ENCODE measurements at regions not wholly inside any gene's neighbourhood (a gene's known extent, or its start where the extent isn't known, plus 50 kb on each side); places are given as distances from the start of the nearest gene placed in this dataset.

DNA sequence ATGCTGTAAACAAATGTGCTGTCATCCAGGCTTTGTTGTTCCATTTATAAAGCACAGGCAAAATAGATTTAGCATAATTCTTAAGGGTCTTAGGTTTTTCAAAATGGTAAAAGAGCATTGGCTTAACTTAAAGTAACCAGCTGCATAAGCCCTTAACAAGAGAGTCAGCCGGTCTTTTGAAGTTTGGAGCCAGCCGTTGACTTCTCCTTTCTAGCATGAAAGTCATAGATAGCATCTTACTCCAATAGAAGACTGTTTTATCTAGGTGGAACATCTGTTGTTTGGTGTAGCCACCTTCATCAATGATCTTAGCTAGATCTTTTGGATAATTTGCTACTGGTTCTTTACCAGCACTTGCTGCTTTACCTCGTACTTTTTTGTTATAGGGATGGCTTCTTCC, 297.5 kb upstream of the DCBLD2 start:
- POLR2A ChIA-PET = interaction anchor here (0.6 to 0.8 kb wide), 2 partner anchors 9 to 21 kb away, joined by 4 to 7 read pairs; no protein-coding TSS in a partner anchor
- H3K4me1 ChIP-seq (ENCODE audit: insufficient read depth, low read length, poor library complexity, severe bottlenecking) = no peaks in the 10 kb centered on the region
- no peak overlapping the region for H3K27ac ChIP-seq (ENCODE audit: low read depth, low read length, poor library complexity, severe bottlenecking)
- H2AFZ ChIP-seq (ENCODE audit: low read length) = no peak overlapping the region
- H3K4me2 ChIP-seq (ENCODE audit: low read length) = no peak overlapping the region
- H3K79me2 ChIP-seq (ENCODE audit: insufficient read depth, low read depth, low read length) = no peaks in the 10 kb centered on the region
- no peaks in the 10 kb centered on the region for H3K9me2 ChIP-seq (ENCODE audit: insufficient read depth, low read length)
- H4K20me1 ChIP-seq (ENCODE audit: insufficient read depth, low read length) = no peaks in the 10 kb centered on the region
- intact Hi-C loops (cut with micrococcal nuclease; ENCODE audit: unreplicated experiment) = no loop called here
- CTCF ChIA-PET (ENCODE audit: unreplicated experiment) = no interaction called here
- H3K36me3 ChIP-seq (ENCODE audit: insufficient read depth, low read length) = no peaks in the 10 kb centered on the region
- H3K4me3 ChIP-seq (ENCODE audit: low read depth, low read length, poor library complexity, severe bottlenecking) = no peak overlapping the region
- no peak for TF ChIP-seq EZH2phosphoT487 (IDR thresholded peaks at IDR 0.05; ENCODE audit: borderline replicate concordance, low read depth, low read length)
- DNase-seq (ENCODE audit: low spot score) = no peak
- no peaks in the 10 kb centered on the region for H3K9me3 ChIP-seq (ENCODE audit: low read length)
- BruUV-seq (replicated peaks) = no TSS peak

DNA sequence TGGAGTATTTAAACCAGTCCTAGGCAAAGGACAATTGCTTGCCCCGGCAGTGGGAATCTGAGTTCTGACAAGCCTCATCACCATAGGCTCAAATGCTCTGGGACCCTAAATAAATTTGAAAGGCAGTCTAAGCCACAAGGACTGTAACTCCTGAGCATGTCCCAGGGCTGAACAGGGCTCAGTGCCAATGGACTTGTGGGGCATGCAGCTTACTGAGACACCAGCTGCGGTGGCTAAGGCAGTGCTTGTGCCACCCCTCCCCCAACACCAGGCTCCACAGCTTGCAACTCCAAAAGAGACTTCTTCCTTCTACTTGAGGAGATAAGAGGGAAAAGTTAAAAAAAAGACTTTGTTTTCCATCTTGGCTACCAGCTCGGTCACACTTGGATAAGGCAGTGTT, 289.7 kb upstream of the DCBLD2 start:
- POLR2A ChIA-PET = interaction anchor here (0.5 kb wide), 1 partner anchor 208 kb away, joined by 3 read pairs; no protein-coding TSS in a partner anchor
- no peaks in the 10 kb centered on the region for H3K79me2 ChIP-seq (ENCODE audit: insufficient read depth, low read depth, low read length)
- H4K20me1 ChIP-seq (ENCODE audit: insufficient read depth, low read length) = no peaks in the 10 kb centered on the region
- no peak overlapping the region for H2AFZ ChIP-seq (ENCODE audit: low read length)
- no peaks in the 10 kb centered on the region for H3K36me3 ChIP-seq (ENCODE audit: insufficient read depth, low read length)
- H3K4me2 ChIP-seq (ENCODE audit: low read length) = no peak overlapping the region
- no peak overlapping the region for H3K4me3 ChIP-seq (ENCODE audit: low read depth, low read length, poor library complexity, severe bottlenecking)
- H3K9me3 ChIP-seq (ENCODE audit: low read length) = no peaks in the 10 kb centered on the region
- no peaks in the 10 kb centered on the region for H3K4me1 ChIP-seq (ENCODE audit: insufficient read depth, low read length, poor library complexity, severe bottlenecking)
- intact Hi-C loops (cut with micrococcal nuclease; ENCODE audit: unreplicated experiment) = no loop called here
- TF ChIP-seq, protein P1, sequence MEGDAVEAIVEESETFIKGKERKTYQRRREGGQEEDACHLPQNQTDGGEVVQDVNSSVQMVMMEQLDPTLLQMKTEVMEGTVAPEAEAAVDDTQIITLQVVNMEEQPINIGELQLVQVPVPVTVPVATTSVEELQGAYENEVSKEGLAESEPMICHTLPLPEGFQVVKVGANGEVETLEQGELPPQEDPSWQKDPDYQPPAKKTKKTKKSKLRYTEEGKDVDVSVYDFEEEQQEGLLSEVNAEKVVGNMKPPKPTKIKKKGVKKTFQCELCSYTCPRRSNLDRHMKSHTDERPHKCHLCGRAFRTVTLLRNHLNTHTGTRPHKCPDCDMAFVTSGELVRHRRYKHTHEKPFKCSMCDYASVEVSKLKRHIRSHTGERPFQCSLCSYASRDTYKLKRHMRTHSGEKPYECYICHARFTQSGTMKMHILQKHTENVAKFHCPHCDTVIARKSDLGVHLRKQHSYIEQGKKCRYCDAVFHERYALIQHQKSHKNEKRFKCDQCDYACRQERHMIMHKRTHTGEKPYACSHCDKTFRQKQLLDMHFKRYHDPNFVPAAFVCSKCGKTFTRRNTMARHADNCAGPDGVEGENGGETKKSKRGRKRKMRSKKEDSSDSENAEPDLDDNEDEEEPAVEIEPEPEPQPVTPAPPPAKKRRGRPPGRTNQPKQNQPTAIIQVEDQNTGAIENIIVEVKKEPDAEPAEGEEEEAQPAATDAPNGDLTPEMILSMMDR (conservative IDR thresholded peaks at IDR 0.05; ENCODE audit: low read length) = no peak
- no peak for TF ChIP-seq EZH2phosphoT487 (IDR thresholded peaks at IDR 0.05; ENCODE audit: borderline replicate concordance, low read depth, low read length)
- DNase-seq (ENCODE audit: low spot score) = no peak
- no peak overlapping the region for H3K27ac ChIP-seq (ENCODE audit: low read depth, low read length, poor library complexity, severe bottlenecking)
- CTCF ChIA-PET (ENCODE audit: unreplicated experiment) = no interaction called here
- H3K9me2 ChIP-seq (ENCODE audit: insufficient read depth, low read length) = no peaks in the 10 kb centered on the region
- BruUV-seq (replicated peaks) = no TSS peak

DNA sequence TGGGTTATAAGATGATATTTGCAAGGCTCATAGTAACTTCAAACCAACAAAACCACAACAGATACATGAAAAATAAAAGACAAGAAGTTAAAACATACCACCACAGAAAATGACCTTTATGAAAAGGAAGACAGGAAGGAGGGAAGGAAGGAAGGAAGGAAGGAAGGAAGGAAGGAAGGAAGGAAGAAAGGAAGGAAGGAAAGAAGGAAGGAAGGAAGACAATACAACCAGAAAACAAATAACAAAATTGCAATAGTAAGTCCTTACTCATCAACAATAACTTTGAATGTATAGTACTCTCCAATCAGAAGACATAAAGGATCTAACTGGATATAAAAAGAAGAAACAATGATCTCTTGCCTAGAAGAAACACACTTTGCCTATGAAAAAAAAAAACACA, 287.4 kb upstream of the DCBLD2 start:
- Histone ChIP-seq H4K20me1 (ENCODE audit: insufficient read depth, low read length) (no peaks in the 10 kb centered on the region), H3K4me3 (ENCODE audit: low read depth, low read length, poor library complexity, severe bottlenecking) (no peak overlapping the region), H3K4me1 (ENCODE audit: insufficient read depth, low read length, poor library complexity, severe bottlenecking) (no peaks in the 10 kb centered on the region), H3K79me2 (ENCODE audit: insufficient read depth, low read depth, low read length) (no peaks in the 10 kb centered on the region), H3K36me3 (ENCODE audit: insufficient read depth, low read length) (no peaks in the 10 kb centered on the region), H3K27ac (ENCODE audit: low read depth, low read length, poor library complexity, severe bottlenecking) (no peak overlapping the region), H2AFZ (ENCODE audit: low read length) (no peak overlapping the region), H3K9me3 (ENCODE audit: low read length) (no peaks in the 10 kb centered on the region), H3K9me2 (ENCODE audit: insufficient read depth, low read length) (no peaks in the 10 kb centered on the region), H3K4me2 (ENCODE audit: low read length) (no peak overlapping the region)
- ChIA-PET CTCF (ENCODE audit: unreplicated experiment) (no interaction called here), POLR2A (interaction anchor here (0.7 kb wide), 1 partner anchor 172 kb away, joined by 3 read pairs; no protein-coding TSS in a partner anchor)
- no TSS peak for BruUV-seq (replicated peaks)
- intact Hi-C loops (cut with micrococcal nuclease; ENCODE audit: unreplicated experiment) = no loop called here
- no peak for DNase-seq (ENCODE audit: low spot score)
- no peak for TF ChIP-seq EZH2phosphoT487 (IDR thresholded peaks at IDR 0.05; ENCODE audit: borderline replicate concordance, low read depth, low read length)
- TF ChIP-seq, protein P1 (conservative IDR thresholded peaks at IDR 0.05; ENCODE audit: low read length) = no peak
